SK-N-SH treated with all-trans-retinoic acid at 6 μM for 48 hours (cell line): ENCODE measurements at regions not wholly inside any gene's neighbourhood (a gene's known extent, or its start where the extent isn't known, plus 50 kb on each side); places are given as distances from the start of the nearest gene placed in this dataset.

Source experiments
- CREB5 ChIP-seq: fragments of 250-450 bp; sonication (Bioruptor Pico); IDR thresholded peaks from 2 replicates; pipeline ENCODE4 v1.5.1; 2020; ENCODE audit warnings: low read depth, mild to moderate bottlenecking, moderate library complexity
- CSDC2 ChIP-seq: fragments of 250-450 bp; sonication (Bioruptor Pico); IDR thresholded peaks from 2 replicates; pipeline ENCODE4 v1.5.0; 2020; ENCODE audit warnings: mild to moderate bottlenecking, moderate library complexity
- PATZ1 ChIP-seq: fragments of 250-450 bp; sonication (Bioruptor Pico); IDR thresholded peaks from 2 replicates; pipeline ENCODE4 v1.8.0; 2020; ENCODE audit warnings: mild to moderate bottlenecking, moderate library complexity, borderline replicate concordance
- PPARA ChIP-seq: fragments of 250-450 bp; sonication (Bioruptor Pico); IDR thresholded peaks from 2 replicates; pipeline ENCODE4 v1.5.0; 2020; ENCODE audit warnings: mild to moderate bottlenecking, borderline replicate concordance
- RARB ChIP-seq: fragments of 250-450 bp; sonication (Bioruptor Pico); IDR thresholded peaks from 2 replicates; pipeline ENCODE4 v1.8.0; 2021; ENCODE audit warnings: mild to moderate bottlenecking, moderate library complexity
- SNAI2 ChIP-seq: fragments of 250-450 bp; sonication (Bioruptor Pico); IDR thresholded peaks from 2 replicates; pipeline ENCODE4 v1.5.0; 2020; ENCODE audit warnings: mild to moderate bottlenecking, moderate library complexity
- ZFP3 ChIP-seq: fragments of 250-450 bp; sonication (Bioruptor Pico); IDR thresholded peaks from 2 replicates; pipeline ENCODE4 v1.5.0; 2020; ENCODE audit warnings: mild to moderate bottlenecking, moderate library complexity
- ZFP30 ChIP-seq: fragments of 450-650 bp; formaldehyde crosslinking; IDR thresholded peaks from 2 replicates; pipeline ENCODE4 v1.5.0; 2022; ENCODE audit warnings: mild to moderate bottlenecking, moderate library complexity
- ZNF8 ChIP-seq: fragments of 450-650 bp; formaldehyde crosslinking; IDR thresholded peaks from 2 replicates; pipeline ENCODE4 v1.5.0; 2020; ENCODE audit warnings: mild to moderate bottlenecking, moderate library complexity

- TF ChIP-seq PPARA (CRISPR knock-in tag) (no peak), SNAI2 (CRISPR knock-in tag) (no peak), CSDC2 (CRISPR knock-in tag) (no peak), ZNF8 (CRISPR knock-in tag) (no peak), CREB5 (no peak), RARB (CRISPR knock-in tag) (no peak), PATZ1 (CRISPR knock-in tag) (peak; percentile 62; the same call in 1 of the 2 replicates), ZFP3 (CRISPR knock-in tag) (no peak), ZFP30 (no peak)
Observed at GRCh38 chr15:69760890-69761568, 308.4 kb downstream of the RPLP1 start.
